Lower leg skin (tissue), 3 donors: ENCODE measurements at regions not wholly inside any gene's neighbourhood (a gene's known extent, or its start where the extent isn't known, plus 50 kb on each side); places are given as distances from the start of the nearest gene placed in this dataset.

Source experiments
- POLR2A ChIP-seq, 2 donors: fragments of 450-650 bp; IDR thresholded peaks; one replicate each; pipeline ENCODE4 v1.6.1; 2016 to 2017; ENCODE audit warnings: antibody characterized with exemption in 2 of 2, mild to moderate bottlenecking in 1 of 2, moderate library complexity in 1 of 2
- TF ChIP-seq, protein P1 (sequence below), 3 donors: fragments of 450-650 bp; IDR thresholded peaks; one replicate each; pipeline ENCODE4 v1.5.1; 2016; ENCODE audit warnings: antibody characterized with exemption in 3 of 3, mild to moderate bottlenecking in 3 of 3, moderate library complexity in 2 of 3

DNA sequence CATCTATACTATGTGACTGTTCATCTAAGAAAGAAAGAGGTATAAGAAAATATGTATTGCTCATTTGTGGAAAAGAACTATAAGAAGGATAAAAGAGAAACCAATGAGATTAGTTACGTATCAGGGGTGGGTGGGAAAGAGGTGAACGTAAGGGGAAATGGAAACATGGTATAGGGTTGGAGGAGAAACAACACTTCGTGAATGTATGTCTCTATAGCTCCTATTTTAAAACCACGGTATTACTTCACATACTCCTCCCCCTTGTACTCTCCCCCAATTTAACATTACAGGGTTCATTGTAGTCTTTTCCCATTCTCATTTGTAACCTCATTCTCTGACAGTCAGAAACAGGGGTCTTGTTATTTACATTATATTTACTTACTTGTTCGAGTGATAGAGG, 120.4 kb downstream of the FOXG1 start:
- TF ChIP-seq POLR2A (IDR thresholded peaks at IDR 0.05): no peak
- TF ChIP-seq, protein P1, sequence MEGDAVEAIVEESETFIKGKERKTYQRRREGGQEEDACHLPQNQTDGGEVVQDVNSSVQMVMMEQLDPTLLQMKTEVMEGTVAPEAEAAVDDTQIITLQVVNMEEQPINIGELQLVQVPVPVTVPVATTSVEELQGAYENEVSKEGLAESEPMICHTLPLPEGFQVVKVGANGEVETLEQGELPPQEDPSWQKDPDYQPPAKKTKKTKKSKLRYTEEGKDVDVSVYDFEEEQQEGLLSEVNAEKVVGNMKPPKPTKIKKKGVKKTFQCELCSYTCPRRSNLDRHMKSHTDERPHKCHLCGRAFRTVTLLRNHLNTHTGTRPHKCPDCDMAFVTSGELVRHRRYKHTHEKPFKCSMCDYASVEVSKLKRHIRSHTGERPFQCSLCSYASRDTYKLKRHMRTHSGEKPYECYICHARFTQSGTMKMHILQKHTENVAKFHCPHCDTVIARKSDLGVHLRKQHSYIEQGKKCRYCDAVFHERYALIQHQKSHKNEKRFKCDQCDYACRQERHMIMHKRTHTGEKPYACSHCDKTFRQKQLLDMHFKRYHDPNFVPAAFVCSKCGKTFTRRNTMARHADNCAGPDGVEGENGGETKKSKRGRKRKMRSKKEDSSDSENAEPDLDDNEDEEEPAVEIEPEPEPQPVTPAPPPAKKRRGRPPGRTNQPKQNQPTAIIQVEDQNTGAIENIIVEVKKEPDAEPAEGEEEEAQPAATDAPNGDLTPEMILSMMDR (IDR thresholded peaks at IDR 0.05): no peak
